Vagina (tissue), 2 donors: ENCODE measurements at regions not wholly inside any gene's neighbourhood (a gene's known extent, or its start where the extent isn't known, plus 50 kb on each side); places are given as distances from the start of the nearest gene placed in this dataset.

Experiments used
- CTCF ChIP-seq, 3 experiments: fragments of 450-650 bp in 2 of 3; fragments of 200-600 bp in 1 of 3; sonication (generic) in 1 of 3; IDR thresholded peaks; one replicate each; pipeline ENCODE4 v1.5.1; 2017 to 2019; ENCODE audit warnings: antibody characterized with exemption in 3 of 3, mild to moderate bottlenecking in 2 of 3, moderate library complexity in 2 of 3
- POLR2A ChIP-seq, 2 donors: fragments of 450-650 bp; IDR thresholded peaks; one replicate each; pipeline ENCODE4 v1.6.1; 2017; ENCODE audit warnings: antibody characterized with exemption in 2 of 2, mild to moderate bottlenecking in 2 of 2, moderate library complexity in 2 of 2
- POLR2AphosphoS5 ChIP-seq, 2 donors: sonication (generic); formaldehyde crosslinking; IDR thresholded peaks; one replicate each; pipeline ENCODE4 v1.9.0; 2017; ENCODE audit warnings: antibody characterized with exemption in 2 of 2, mild to moderate bottlenecking in 2 of 2, low read depth in 1 of 2; ENCODE audit not compliant: insufficient read depth in 1 of 2

- no peak for TF ChIP-seq POLR2AphosphoS5 (IDR thresholded peaks at IDR 0.05; ENCODE audit: insufficient read depth in 1 of 2, low read depth in 1 of 2)
- no peak for TF ChIP-seq CTCF (IDR thresholded peaks at IDR 0.05)
- TF ChIP-seq POLR2A (IDR thresholded peaks at IDR 0.05) = no peak
Measured at GRCh38 chr18:56368066-56368465, 270.3 kb downstream of the TXNL1 start.
